ENCODE measurements at regions not wholly inside any gene's neighbourhood (a gene's known extent, or its start where the extent isn't known, plus 50 kb on each side); places are given as distances from the start of the nearest gene placed in this dataset.
"Not testable (repeated sequence)": the region's sequence is repeated elsewhere in the genome, so short reads cannot be mapped to it uniquely, and the experiment has no call there.

- no peak for DNase-seq
These were observed 223.7 kb upstream of the BCHE start for GRCh38 chr3:166060789-166061479.

- no peak for DNase-seq
These were observed 215.2 kb upstream of the BCHE start for GRCh38 chr3:166052440-166052839.

- no peak for DNase-seq
These were observed 192.3 kb upstream of the BCHE start for GRCh38 chr3:166029507-166029906.

- peak; percentile 19 for DNase-seq
These were observed 176.0 kb upstream of the BCHE start for GRCh38 chr3:166013073-166013679.

GRCh38 chr3:166011771-166012170 lies 174.5 kb upstream of the BCHE start:
- no peak for DNase-seq

- DNase-seq, result no peak
These were observed 167.9 kb upstream of the BCHE start for GRCh38 chr3:166005126-166005525.

- no peak for DNase-seq
These were observed 157.1 kb upstream of the BCHE start for GRCh38 chr3:165994293-165994692.

GRCh38 chr3:165984589-165984988 lies 147.4 kb upstream of the BCHE start:
- DNase-seq, result no peak

- no peak for DNase-seq
These were observed 146.1 kb upstream of the BCHE start for GRCh38 chr3:165983284-165983683.

- DNase-seq, result no peak
These were observed 144.1 kb upstream of the BCHE start for GRCh38 chr3:165981318-165981717.

GRCh38 chr3:165960825-165961224 lies 123.6 kb upstream of the BCHE start:
- not testable (repeated sequence) for DNase-seq

- DNase-seq, result no peak
These were observed 116.9 kb upstream of the BCHE start for GRCh38 chr3:165954171-165954570.

- DNase-seq, result no peak
These were observed 109.1 kb upstream of the BCHE start for GRCh38 chr3:165946360-165946759.

GRCh38 chr3:165938986-165939540 lies 101.8 kb upstream of the BCHE start:
- DNase-seq, result no peak

GRCh38 chr3:165936081-165936480 lies 98.9 kb upstream of the BCHE start:
- not testable (repeated sequence) for DNase-seq

GRCh38 chr3:165924301-165924791 lies 87.1 kb upstream of the BCHE start:
- DNase-seq, result not testable (repeated sequence)

GRCh38 chr3:165920984-165921383 lies 83.8 kb upstream of the BCHE start:
- no peak for DNase-seq

- peak; percentile 36 for DNase-seq
These were observed 82.1 kb upstream of the BCHE start for GRCh38 chr3:165919284-165919683.

GRCh38 chr3:165918657-165918979 lies 81.4 kb upstream of the BCHE start:
- DNase-seq, result no peak

- not testable (repeated sequence) for DNase-seq
These were observed 80.9 kb upstream of the BCHE start for GRCh38 chr3:165917938-165918656.

GRCh38 chr3:165915104-165915503 lies 77.9 kb upstream of the BCHE start:
- not testable (repeated sequence) for DNase-seq

- DNase-seq, result no peak
These were observed 66.8 kb upstream of the BCHE start for GRCh38 chr3:165903885-165904630.
